ENCODE measurements at regions not wholly inside any gene's neighbourhood (a gene's known extent, or its start where the extent isn't known, plus 50 kb on each side); places are given as distances from the start of the nearest gene placed in this dataset.

DNA sequence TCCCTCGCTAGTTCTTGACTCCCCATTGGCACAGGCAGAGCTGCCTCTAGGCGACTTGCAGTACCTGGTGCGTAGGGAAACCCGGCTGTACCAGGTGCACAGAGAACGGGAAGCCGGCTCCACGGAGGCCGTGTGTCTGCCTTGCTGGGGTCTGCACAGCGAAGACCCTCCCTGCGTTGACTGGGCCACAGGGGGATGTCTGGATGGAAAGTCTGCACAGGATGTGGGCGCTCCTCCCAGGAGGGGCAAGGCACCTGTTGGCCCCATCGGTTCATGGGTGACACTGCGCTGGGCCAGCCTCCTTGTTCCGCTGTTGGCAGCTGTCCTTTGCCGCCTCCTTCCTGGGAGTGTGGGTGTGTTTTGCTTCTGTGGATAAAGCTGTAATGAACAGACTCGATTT is 138.3 kb downstream of the TEX29 start:
- intact Hi-C loops (cut with DNase I; ENCODE audit: low total_unique reads), result no loop called here
- TF ChIP-seq POLR2A (IDR thresholded peaks at IDR 0.05), result no peak
- TF ChIP-seq, protein P1, sequence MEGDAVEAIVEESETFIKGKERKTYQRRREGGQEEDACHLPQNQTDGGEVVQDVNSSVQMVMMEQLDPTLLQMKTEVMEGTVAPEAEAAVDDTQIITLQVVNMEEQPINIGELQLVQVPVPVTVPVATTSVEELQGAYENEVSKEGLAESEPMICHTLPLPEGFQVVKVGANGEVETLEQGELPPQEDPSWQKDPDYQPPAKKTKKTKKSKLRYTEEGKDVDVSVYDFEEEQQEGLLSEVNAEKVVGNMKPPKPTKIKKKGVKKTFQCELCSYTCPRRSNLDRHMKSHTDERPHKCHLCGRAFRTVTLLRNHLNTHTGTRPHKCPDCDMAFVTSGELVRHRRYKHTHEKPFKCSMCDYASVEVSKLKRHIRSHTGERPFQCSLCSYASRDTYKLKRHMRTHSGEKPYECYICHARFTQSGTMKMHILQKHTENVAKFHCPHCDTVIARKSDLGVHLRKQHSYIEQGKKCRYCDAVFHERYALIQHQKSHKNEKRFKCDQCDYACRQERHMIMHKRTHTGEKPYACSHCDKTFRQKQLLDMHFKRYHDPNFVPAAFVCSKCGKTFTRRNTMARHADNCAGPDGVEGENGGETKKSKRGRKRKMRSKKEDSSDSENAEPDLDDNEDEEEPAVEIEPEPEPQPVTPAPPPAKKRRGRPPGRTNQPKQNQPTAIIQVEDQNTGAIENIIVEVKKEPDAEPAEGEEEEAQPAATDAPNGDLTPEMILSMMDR (IDR thresholded peaks at IDR 0.05), result no peak
- H3K4me3 ChIP-seq (ENCODE audit: low read depth, poor library complexity, severe bottlenecking), result no peak overlapping the region
- peak in 1 of 2 donors; percentile 78 for DNase-seq (ENCODE audit: low spot score in 2 of 2)
- 83 to 87% methylated on average over 16 of the region's 16 CpGs for WGBS, 2 donors

DNA sequence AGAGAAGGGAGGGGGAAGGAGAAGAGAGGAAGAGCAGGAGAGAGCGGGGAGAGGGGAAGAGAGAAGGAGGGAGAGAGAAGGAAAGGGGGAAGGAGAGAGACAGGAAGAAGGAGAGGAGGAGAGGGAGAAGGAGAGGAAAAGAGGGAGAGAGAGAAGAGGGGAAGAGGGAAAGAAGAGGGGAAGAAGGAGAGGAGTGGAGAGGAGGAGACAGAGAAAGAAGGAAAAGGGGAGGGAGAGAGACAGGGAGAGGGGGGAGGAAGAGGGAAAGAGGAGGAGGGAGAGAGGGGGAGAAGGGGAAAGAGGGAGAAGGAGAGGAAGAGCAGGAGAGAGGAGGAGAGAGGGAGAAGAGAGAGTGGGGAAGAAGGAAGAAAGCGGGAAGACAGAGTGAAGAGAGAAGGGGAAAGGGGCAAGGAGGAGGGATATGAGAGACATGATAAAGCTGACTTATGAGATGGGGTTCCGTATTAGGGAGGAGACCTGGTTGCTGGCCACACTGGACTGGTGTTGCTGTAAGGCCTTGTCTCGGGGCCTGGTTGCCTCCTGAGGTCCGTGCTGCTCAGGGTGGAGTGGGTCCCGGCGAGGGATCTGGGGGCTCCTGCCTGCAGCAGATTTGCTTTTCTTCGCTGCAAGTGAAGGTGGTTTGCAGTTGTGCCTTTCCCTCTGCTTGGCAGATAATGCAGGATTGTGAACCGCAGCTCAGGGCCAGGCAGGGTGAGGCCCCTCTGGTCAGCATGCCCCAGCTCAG is 139.5 kb downstream of the TEX29 start:
- TF ChIP-seq, protein P1 (IDR thresholded peaks at IDR 0.05), result no peak
- TF ChIP-seq POLR2A (IDR thresholded peaks at IDR 0.05), result no peak
- intact Hi-C loops (cut with DNase I; ENCODE audit: low total_unique reads), result no loop called here
- 75 to 80% methylated on average over 9 of the region's 9 CpGs for WGBS, 2 donors
- H3K4me3 ChIP-seq (ENCODE audit: low read depth, poor library complexity, severe bottlenecking), result no peak overlapping the region
- peak in 1 of 2 donors; percentile 70 for DNase-seq (ENCODE audit: low spot score in 2 of 2)

DNA sequence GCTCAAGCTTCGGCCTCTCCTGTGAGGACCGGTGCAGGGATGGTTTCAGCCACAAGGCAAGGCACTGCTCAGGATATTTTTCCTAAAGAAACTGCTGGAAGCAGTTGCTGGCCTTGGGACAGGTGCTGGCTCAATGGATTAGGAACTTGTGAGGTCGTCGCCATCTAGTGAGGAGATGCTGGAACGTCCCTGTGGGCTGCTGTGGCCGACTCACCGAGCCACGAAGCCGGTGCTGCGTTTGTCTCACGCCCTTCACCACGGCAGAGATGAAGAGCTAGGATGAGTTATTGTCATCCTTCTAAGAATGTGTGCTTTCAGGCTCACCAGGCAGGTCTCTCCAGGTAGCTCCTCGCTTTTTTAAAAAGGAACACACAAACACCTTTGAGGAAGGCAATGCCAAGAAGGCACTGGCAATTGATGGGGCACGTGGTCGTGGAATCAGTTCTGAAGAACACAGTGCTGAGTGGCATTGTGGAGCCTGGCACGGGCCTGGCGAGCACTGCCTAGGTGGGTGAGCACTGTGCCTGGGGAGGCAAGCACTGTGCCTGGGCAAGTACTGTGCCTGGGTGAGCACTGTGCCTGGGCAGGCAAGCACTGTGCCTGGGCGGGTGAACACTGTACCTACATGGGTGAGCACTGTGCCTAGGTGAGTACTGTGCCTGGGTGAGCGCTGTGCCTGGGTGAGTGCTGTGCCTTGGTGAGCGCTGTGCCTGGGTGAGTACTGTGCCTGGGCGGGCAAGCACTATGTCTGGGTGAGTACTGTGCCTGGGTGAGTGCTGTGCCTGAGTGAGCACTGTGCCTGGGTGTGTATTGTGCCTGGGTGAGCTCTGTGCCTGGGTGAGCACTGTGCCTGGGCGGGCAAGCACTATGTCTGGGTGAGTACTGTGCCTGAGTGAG is 140.4 kb downstream of the TEX29 start:
- intact Hi-C loops (cut with DNase I; ENCODE audit: low total_unique reads), result no loop called here
- peak in 1 of 2 donors; percentile 86 for DNase-seq (ENCODE audit: low spot score in 2 of 2)
- TF ChIP-seq, protein P1 (IDR thresholded peaks at IDR 0.05), result no peak
- no peak for TF ChIP-seq POLR2A (IDR thresholded peaks at IDR 0.05)
- 35 to 38% methylated on average over 22 of the region's 22 CpGs for WGBS, 2 donors
- no peak overlapping the region for H3K4me3 ChIP-seq (ENCODE audit: low read depth, poor library complexity, severe bottlenecking)

DNA sequence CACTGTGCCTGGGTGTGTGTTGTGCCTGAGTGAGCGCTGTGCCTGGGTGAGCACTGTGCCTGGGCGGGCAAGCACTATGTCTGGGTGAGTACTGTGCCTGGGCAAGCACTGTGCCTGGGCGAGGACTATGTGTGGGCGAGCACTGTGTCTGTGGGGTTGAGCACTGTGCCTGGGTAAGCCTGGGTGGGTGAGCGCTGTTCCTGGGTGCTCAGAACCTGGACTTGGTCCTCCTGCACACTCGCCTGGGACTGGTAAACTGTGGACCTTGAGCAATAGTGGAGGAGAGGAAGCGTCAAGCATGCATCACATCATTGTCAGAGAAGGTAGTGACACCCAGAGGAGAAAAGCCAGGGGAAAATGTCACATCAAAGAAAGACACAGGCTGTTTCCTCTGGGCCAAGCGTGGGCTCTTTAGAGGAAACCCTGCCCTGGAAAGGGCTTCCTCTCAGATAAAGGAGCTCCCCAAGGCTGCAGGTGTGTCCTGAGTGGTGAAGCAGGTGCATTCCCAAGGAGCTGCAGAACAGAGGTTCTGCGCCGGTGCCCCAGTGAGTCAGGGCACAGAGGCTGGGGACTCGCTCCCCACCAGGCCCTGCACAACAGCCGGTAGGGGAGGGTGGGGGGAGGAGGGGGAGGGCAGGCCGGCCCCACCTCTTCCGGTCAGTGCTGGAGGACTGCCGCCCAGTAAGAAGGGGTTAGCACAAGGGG is 141.2 kb downstream of the TEX29 start:
- DNase-seq (ENCODE audit: low spot score in 2 of 2), result no peak
- no peak overlapping the region for H3K4me3 ChIP-seq (ENCODE audit: low read depth, poor library complexity, severe bottlenecking)
- intact Hi-C loops (cut with DNase I; ENCODE audit: low total_unique reads), result no loop called here
- TF ChIP-seq, protein P1 (IDR thresholded peaks at IDR 0.05), result no peak
- TF ChIP-seq POLR2A (IDR thresholded peaks at IDR 0.05), result no peak
- WGBS, 2 donors, result 52 to 57% methylated on average over 12 to 14 of the region's 15 CpGs

DNA sequence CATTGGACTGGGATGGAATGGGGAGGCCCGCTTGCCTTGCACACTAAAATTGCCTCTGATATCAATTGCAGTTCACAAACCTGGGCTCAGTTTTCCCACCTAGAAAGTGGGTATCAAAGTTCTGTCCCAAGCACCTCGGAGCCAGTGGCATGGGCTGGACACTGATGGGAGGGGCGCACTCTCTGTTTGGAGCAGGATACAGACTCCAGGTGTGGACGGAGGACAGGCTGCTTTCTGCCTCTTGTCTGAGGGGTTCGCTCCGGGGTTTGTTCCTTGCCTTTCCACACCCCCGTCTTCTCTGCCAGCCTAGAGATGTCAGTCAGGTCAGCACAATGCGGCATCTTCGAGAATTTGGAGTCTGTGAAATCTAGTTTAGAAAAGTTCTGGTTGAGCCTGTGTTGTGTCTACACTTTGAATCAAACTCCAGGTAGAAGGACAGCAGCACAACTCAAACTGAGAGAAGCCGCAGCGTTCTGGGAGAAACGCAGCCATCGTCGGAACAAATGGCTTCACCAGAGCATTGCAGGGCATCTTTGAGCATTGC is 141.9 kb downstream of the TEX29 start:
- intact Hi-C loops (cut with DNase I; ENCODE audit: low total_unique reads), result no loop called here
- H3K4me3 ChIP-seq (ENCODE audit: low read depth, poor library complexity, severe bottlenecking), result no peak overlapping the region

More for the DNA sequence above, 141.9 kb downstream of the TEX29 start:
- WGBS, 2 donors, result 80% methylated on average over 14 of the region's 14 CpGs
- TF ChIP-seq POLR2A (IDR thresholded peaks at IDR 0.05), result no peak
- TF ChIP-seq, protein P1 (IDR thresholded peaks at IDR 0.05), result no peak
- DNase-seq (ENCODE audit: low spot score in 2 of 2), result no peak
